Left kidney (tissue), 1 donor: ENCODE measurements at regions not wholly inside any gene's neighbourhood (a gene's known extent, or its start where the extent isn't known, plus 50 kb on each side); places are given as distances from the start of the nearest gene placed in this dataset.
A peak's percentile ranks its signal among the peaks of the same experiment; 100 is the strongest.

Source experiments
- DNase-seq: peaks from one replicate; pipeline ENCODE4 v3.0.0-alpha.2; 2013

GRCh38 chr7:68671046-68671445, 927.2 kb upstream of the AUTS2 start:
- DNase-seq = no peak

DNA sequence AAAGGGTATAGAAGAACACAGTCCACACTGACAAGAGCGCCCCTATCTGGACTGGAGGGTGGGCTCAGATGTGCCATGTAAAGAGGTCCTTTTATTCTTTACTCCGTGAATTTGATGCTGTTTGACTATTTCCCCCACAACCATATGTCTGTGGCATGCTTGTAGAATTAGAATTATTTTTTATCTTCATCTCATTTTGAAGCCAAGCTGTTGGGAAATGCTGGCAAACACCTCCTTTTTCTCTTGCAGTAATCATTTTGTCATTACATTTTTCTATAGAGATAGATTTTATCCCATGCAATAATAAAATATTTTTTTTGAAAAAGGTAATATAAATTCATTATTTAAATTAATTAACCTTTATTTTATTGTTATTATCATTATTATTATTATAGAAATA, 926.6 kb upstream of the AUTS2 start:
- DNase-seq = no peak

- DNase-seq = no peak
Measured at GRCh38 chr7:68674826-68675225, 923.4 kb upstream of the AUTS2 start.

DNA sequence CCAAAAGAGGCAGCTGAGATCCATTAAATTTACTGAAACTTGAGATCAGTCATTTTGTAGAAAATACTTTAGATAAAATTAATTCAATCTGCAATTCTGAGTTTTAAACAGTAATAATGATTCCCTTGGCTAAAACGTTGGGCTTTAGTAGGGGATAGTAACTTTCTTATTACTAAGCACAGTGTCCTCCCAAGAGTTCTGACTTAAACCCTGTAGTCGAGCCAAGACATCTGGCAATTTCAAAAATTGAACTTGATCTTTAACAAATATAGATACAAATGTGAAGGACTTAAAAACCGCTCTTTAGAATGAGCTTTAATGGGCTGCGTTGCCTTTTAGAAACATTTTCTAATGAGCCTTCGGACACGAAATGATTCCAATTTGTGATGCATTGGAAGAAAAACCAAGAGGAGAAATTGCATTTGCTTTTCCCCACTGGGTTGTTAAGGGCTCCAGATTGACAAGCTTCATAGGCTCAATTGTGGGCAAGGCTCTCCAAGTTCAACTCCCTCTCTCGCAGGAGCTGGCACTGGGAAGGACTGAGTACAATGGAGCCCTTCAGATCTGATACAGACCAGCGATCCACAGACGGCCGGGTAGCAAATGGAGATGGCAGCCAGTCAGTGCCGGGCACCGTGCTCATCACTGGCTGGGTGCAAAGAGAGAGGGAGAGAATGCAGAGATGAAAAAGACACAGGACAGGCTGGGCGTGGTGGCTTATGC, 921.3 kb upstream of the AUTS2 start:
- no peak for DNase-seq

- DNase-seq = no peak
Measured at GRCh38 chr7:68678196-68678595, 920.1 kb upstream of the AUTS2 start.

DNA sequence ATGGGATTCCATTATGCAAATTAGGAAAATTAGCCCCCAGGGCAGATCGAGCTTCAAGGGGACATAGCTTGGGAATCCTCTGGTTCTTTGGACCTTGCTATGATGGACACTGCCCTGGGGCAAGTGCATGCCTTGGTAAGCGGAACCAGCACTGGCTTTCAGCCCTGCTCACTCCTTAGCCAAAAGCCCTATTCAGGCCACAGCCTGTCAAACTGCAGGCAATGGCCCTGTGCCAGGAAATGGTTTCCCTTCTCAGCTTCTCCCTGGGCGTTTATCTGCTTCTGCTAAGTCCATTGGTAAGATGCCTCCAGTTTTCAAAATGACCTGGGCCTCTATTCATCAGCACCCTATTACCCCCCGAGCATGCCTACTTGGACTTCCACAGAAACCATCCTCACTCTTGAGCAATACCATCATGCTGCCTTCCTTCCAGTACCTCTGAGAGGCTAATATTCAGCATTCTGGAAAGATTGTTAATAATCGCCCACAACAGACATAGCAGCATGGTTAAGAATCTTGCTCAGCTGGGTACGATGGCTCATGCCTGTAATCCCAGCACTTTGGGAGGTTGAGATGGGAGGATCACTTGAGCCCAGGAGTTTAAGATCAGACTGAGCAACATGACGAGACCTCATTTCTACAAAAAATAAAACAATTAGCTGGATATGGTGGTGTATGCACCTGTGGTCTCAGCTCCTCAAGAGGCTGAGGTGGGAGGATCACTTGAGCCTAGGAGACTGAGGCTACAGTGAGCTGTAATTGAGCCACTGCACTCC, 918.6 kb upstream of the AUTS2 start:
- no peak for DNase-seq

DNA sequence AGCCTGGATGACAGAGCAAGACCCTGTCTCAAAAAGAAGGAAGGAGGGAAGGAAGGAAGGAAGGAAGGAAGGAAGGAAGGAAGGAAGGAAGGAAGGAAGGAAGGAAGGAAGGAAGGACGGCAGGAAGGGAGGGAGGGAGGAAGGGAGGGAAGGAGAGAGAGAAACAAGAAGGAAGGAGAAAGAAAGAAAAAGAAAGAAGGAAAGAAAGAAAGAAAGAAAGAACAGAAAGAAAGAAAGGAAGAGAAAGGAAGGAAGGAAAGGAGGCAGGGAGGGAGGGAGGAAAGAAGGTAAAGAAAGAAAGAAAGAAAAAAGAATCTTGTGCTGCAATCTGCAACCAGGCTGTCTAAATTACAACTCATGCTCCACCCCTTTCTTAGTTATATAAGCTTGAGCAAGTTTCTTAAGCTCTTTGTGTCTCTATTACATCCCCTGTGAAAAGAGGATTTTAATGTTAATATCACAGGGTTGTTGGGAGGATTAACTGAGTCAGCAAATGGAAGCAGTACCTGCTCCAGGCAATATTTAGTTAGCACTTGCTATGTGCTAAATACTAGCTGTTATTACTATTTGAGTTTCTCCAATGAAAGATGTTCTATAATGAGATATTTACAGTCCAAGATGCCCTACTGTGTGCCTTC, 917.9 kb upstream of the AUTS2 start:
- no peak for DNase-seq

- peak; percentile 62 for DNase-seq
Measured at GRCh38 chr7:68682910-68683309, 915.4 kb upstream of the AUTS2 start.

DNA sequence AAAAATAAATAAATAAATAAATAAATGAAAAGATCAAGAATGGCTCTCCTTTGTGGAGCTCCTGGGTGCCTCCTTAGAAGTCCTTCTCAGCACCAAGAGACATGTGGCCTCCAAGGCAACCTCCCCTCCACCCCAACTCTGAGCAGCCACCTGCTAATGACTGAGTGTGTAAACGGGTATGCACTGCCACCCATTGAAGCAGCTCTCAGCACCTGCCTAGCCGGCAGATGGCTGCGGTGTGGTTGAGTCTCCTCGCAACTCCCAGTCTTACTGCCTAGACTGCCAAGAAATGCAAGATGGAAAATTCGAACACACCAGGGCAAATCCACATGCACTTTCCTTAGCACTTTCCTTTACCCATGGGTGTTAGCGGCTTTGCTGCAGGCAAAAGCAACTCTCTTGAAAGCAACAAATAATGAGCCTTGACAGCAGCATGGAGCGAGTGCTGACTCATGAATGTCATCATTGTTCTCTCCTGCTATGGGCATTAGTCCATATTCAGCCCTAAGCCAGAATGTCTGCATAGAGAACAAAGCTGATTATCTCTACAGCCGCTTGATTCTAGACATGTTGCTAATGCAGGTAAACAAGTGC, 913.9 kb upstream of the AUTS2 start:
- DNase-seq = no peak

DNA sequence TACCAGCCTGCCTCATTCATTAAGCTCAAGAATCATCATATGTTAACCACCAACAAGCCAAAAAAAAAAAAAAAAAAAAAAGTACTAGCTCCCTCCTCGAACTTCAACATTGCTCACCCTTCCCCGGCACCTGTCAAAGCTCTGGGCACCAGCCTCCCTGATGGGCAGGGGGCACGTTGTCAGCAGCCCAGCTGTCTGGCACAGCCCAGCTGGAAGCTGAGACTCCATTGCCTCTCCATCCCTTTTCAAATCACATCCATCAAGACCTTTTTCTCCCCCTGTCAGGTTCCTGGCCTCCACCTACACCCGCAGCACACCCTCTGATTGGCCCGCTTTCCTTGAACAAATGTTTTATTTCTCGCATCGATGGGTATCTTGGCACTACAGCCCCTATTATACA, 913.3 kb upstream of the AUTS2 start:
- DNase-seq = no peak

DNA sequence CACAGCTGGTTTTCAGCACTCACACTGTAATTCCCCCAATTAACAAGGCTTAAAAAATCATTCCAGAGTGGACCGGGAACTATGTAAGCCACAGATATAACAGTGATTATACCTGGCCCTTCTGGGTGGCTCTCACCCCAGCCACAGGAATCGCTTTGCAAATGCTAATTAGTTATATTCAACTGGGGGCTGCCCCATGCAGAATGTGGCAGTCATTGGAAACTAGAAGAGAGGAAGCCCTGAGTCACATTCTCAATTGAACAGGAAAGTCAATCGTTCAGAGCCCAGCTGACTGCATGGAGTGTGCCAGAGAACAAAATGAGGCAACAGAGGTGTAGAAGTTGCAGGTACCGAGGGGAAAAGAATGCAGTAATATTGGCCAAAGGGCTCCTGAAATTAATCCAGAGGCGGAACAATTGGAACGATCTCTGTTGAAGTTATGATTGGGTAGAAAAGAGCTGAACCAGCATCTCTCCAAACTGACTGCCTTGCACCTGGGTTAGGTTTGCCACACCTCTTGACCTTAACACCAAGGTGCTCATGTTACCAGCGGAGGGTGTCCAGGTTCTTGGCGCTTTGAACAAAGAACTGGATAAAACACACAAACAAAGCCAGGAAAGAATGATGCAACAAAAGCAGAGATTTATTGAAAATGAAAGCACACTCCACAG, 909.7 kb upstream of the AUTS2 start:
- DNase-seq = no peak

GRCh38 chr7:68689087-68689433, 909.2 kb upstream of the AUTS2 start:
- no peak for DNase-seq

- DNase-seq = no peak
Measured at GRCh38 chr7:68691261-68692216, 906.7 kb upstream of the AUTS2 start.

DNA sequence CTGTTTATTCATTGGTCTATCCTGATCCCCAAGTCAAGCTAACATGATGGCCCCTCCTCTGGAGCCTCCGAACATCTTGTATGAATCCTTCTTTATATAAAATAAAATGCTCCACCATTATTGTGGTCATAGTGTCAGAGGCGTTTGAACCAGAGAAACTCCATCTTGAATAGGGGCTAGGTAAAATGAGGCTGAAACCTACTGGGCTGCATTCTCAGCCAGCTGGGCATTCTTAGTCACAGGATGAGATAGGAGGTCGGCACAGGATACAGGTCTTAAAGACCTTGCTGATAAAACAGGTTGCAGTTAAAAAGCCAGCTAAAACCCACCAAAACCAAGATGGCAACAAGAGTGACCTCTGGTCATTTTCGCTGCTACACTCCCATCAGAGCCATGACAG, 905.8 kb upstream of the AUTS2 start:
- DNase-seq = no peak

DNA sequence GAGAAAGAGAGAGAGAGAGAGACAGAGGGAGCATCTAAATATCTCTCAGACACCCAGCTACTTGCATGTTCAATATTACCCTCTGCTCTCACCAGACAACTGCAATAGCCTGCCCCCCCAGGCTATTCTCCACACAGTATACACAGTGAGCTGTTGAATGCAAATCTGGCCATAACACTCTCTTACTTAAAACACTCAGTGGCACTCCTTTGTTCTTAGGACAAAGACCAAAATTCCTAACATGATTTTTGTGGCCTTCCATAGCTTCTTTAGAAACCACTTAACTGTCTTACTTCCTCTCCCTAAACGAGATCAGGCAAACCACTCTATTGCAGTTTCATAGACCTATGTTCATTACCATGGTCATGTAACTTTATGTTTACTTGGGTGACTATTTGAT, 903.6 kb upstream of the AUTS2 start:
- no peak for DNase-seq

GRCh38 chr7:68697796-68698280, 900.4 kb upstream of the AUTS2 start:
- no peak for DNase-seq

- DNase-seq = no peak
Measured at GRCh38 chr7:68699090-68699711, 899.1 kb upstream of the AUTS2 start.

DNA sequence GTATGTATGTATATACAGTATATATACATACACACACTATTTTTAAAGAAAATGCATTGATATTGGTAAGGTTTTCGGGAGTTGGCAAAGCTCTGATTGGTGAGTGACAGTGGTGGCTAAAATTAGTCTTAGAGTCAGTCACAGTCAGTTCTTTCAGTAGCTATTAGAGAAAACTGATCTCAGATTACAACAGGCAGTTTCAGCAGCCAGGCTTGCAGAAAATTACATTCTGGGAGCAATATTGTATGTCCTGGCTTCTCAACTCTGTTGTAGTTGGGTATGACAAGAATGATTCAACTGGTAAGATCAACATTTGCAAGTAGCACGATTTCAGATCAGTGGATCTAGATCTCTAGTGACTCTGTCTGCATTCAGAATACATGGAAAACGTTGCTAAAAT, 897.9 kb upstream of the AUTS2 start:
- DNase-seq = no peak

DNA sequence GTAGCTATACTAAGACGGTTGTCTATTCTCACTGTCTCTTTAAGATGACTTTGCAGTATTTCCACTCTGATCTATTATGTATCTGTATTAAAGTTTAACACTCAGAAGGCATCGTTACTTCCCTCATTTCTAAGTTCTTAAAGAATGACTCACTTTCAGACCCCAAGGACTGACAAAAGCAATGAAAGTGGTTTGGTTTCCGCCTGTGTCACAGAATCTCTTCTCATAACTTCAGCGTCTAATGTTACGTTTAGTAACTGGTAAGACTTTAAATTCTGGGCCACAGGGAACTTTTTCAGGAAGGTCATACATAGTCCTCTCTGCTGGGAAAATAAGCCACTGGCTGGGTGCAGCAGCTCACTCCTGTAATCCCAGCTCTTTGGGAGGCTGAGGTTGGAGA, 892.0 kb upstream of the AUTS2 start:
- DNase-seq = no peak

DNA sequence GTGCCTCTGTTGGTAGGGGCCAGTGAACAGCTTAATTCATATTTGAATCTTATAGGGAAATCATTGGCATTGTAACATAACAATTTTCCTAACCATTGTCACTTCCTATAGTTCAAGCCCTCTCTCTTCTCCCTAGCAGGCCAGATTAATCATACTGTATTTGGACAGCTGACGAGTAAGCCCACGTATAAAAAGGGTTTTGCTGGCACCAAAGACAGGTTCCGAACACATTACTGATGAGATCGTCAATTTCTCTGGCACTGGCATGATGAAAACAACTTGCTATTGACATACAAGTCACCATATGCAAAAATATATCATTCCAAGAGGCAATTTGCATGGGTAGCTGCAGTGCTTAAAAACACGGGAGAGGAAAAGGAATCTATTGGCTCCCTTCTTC, 891.1 kb upstream of the AUTS2 start:
- DNase-seq = no peak

DNA sequence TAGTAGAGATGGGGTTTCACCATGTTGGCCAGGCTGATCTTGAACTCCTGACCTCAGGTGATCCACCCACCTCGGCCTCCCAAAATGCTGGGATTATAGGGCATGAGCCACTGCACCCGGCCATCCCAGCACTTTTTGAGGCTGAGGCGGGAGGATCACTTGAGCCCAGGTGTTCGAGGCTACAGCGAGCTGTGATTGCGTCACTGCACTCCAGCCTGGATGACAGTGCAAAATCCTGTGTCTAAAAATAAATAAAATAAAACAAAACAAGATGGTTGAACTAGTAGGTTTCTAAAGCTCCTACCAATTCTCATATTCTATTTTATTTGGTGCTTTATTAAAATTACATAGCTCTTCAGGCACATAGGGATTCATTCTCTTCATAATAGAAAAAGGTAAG, 890.3 kb upstream of the AUTS2 start:
- no peak for DNase-seq
